ENCODE measurements at regions not wholly inside any gene's neighbourhood (a gene's known extent, or its start where the extent isn't known, plus 50 kb on each side); places are given as distances from the start of the nearest gene placed in this dataset.

GRCh38 chr5:126182971-126183695 is 240.1 kb upstream of the GRAMD2B start:
- TF ChIP-seq EP300 (IDR thresholded peaks at IDR 0.05) (no peak), CTCF (IDR thresholded peaks at IDR 0.05) (no peak)

Data from esophagus muscularis mucosa (tissue), 3 donors.